ENCODE measurements at regions not wholly inside any gene's neighbourhood (a gene's known extent, or its start where the extent isn't known, plus 50 kb on each side); places are given as distances from the start of the nearest gene placed in this dataset.

GRCh38 chr9:108443741-108444140 is 412.0 kb downstream of the ACTL7B start:
- Histone ChIP-seq H3K27me3 (ENCODE audit: control insufficient read depth in 4 of 4, insufficient read depth in 4 of 4, low read length in 3 of 4) (no peaks in the 10 kb centered on the region), H3K4me3 (ENCODE audit: low read depth in 1 of 3, low read length in 3 of 3) (no peak overlapping the region), H3K27ac (ENCODE audit: low read depth in 1 of 2, low read length in 2 of 2) (no peak overlapping the region), H3K9ac (ENCODE audit: low read depth in 1 of 2, low read length in 2 of 2) (no peak overlapping the region), H3K9me3 (ENCODE audit: control insufficient read depth in 4 of 4, low read length in 3 of 4) (no peaks in the 10 kb centered on the region), H3K4me1 (ENCODE audit: control insufficient read depth in 4 of 4, insufficient read depth in 4 of 4, low read length in 3 of 4) (no peaks in the 10 kb centered on the region), H3K36me3 (ENCODE audit: control insufficient read depth in 4 of 4, insufficient read depth in 3 of 4, low read depth in 1 of 4, low read length in 3 of 4) (no peaks in the 10 kb centered on the region)
- 65% methylated on average over 3 of the region's 3 CpGs for WGBS
- DNase-seq (ENCODE audit: low spot score), result no peak
- TF ChIP-seq NR2F2 (IDR thresholded peaks at IDR 0.05), result no peak
- TF ChIP-seq GABPA (IDR thresholded peaks at IDR 0.05 in 1 of 2, conservative IDR thresholded peaks at IDR 0.05 in 1 of 2), result no peak
- TF ChIP-seq REST (IDR thresholded peaks at IDR 0.05), result no peak
- TF ChIP-seq RAD21 (IDR thresholded peaks at IDR 0.05), result no peak
- TF ChIP-seq, protein P1, sequence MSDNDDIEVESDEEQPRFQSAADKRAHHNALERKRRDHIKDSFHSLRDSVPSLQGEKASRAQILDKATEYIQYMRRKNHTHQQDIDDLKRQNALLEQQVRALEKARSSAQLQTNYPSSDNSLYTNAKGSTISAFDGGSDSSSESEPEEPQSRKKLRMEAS (IDR thresholded peaks at IDR 0.05), result no peak
- no peak for TF ChIP-seq TAF1 (conservative IDR thresholded peaks at IDR 0.05)
- no peak for TF ChIP-seq EGR1 (IDR thresholded peaks at IDR 0.05; ENCODE audit: low read depth in 2 of 2)
- no peak for TF ChIP-seq ATF3 (IDR thresholded peaks at IDR 0.05)
- TF ChIP-seq, protein P2, sequence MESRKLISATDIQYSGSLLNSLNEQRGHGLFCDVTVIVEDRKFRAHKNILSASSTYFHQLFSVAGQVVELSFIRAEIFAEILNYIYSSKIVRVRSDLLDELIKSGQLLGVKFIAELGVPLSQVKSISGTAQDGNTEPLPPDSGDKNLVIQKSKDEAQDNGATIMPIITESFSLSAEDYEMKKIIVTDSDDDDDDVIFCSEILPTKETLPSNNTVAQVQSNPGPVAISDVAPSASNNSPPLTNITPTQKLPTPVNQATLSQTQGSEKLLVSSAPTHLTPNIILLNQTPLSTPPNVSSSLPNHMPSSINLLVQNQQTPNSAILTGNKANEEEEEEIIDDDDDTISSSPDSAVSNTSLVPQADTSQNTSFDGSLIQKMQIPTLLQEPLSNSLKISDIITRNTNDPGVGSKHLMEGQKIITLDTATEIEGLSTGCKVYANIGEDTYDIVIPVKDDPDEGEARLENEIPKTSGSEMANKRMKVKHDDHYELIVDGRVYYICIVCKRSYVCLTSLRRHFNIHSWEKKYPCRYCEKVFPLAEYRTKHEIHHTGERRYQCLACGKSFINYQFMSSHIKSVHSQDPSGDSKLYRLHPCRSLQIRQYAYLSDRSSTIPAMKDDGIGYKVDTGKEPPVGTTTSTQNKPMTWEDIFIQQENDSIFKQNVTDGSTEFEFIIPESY (IDR thresholded peaks at IDR 0.05), result no peak
- no peak for TF ChIP-seq YY1 (IDR thresholded peaks at IDR 0.05)
- TF ChIP-seq FOXA2 (IDR thresholded peaks at IDR 0.05), result no peak

DNA sequence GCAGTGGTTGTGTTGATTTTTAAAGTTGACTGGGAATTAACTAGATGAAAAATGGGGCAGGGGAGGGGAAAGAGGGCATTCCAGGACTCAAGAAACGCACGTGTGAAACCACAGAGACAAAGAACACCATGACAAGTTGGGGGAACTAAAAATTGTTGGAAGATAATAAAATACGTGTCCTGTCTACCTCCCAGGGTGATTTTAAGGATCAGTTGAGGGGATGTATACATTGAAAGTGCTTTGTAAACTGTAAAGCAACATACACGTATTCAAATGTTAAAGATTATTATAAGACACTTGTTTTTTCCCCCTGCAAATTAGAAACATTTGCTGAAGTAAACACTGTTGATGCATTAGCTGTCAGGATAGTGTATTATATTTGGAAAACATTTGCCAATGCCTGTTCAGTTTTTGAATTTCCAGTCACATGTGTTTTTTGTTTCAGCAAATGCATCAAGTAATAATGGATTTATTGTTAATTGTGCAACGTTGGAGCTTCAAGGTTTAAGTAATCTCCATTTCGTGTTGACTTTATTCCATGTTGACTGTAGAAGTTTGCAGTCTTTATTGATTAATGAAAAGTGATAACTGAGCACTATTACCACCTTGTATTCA is 412.7 kb downstream of the ACTL7B start:
- Histone ChIP-seq H3K27ac (ENCODE audit: low read depth in 1 of 2, low read length in 2 of 2) (no peak overlapping the region), H3K4me3 (ENCODE audit: low read depth in 1 of 3, low read length in 3 of 3) (no peak overlapping the region), H3K27me3 (ENCODE audit: control insufficient read depth in 4 of 4, insufficient read depth in 4 of 4, low read length in 3 of 4) (no peaks in the 10 kb centered on the region), H3K9me3 (ENCODE audit: control insufficient read depth in 4 of 4, low read length in 3 of 4) (no peaks in the 10 kb centered on the region), H3K4me1 (ENCODE audit: control insufficient read depth in 4 of 4, insufficient read depth in 4 of 4, low read length in 3 of 4) (no peaks in the 10 kb centered on the region), H3K36me3 (ENCODE audit: control insufficient read depth in 4 of 4, insufficient read depth in 3 of 4, low read depth in 1 of 4, low read length in 3 of 4) (no peaks in the 10 kb centered on the region), H3K9ac (ENCODE audit: low read depth in 1 of 2, low read length in 2 of 2) (no peak overlapping the region)
- TF ChIP-seq FOXA1 (IDR thresholded peaks at IDR 0.05) (no peak), YY1 (IDR thresholded peaks at IDR 0.05) (no peak), ATF3 (IDR thresholded peaks at IDR 0.05) (no peak), TAF1 (conservative IDR thresholded peaks at IDR 0.05) (no peak), REST (IDR thresholded peaks at IDR 0.05) (no peak), FOXA2 (IDR thresholded peaks at IDR 0.05) (no peak), HNF4G (IDR thresholded peaks at IDR 0.05) (no peak), SP1 (IDR thresholded peaks at IDR 0.05) (no peak), EGR1 (IDR thresholded peaks at IDR 0.05; ENCODE audit: low read depth in 2 of 2) (no peak), GABPA (IDR thresholded peaks at IDR 0.05 in 1 of 2, conservative IDR thresholded peaks at IDR 0.05 in 1 of 2) (no peak), JUND (IDR thresholded peaks at IDR 0.05) (no peak), RAD21 (IDR thresholded peaks at IDR 0.05) (no peak), NR2F2 (IDR thresholded peaks at IDR 0.05) (no peak)
- TF ChIP-seq, protein P2 (IDR thresholded peaks at IDR 0.05), result no peak
- TF ChIP-seq, protein P1 (IDR thresholded peaks at IDR 0.05), result no peak
- DNase-seq (ENCODE audit: low spot score), result no peak
- WGBS, result 44% methylated on average over 6 of the region's 6 CpGs
